HG03342 (cell line): ENCODE measurements at regions not wholly inside any gene's neighbourhood (a gene's known extent, or its start where the extent isn't known, plus 50 kb on each side); places are given as distances from the start of the nearest gene placed in this dataset.

Source experiments
- ATAC-seq: cut with Tn5 transposase; IDR thresholded peaks from one replicate; pipeline ENCODE4 v1.9.1; 2021; ENCODE audit warnings: mild to moderate bottlenecking, moderate library complexity; ENCODE audit not compliant: unreplicated experiment

- no peak for ATAC-seq
These were observed 57.2 kb upstream of the PRDM11 start for GRCh38 chr11:45089251-45089650.

GRCh38 chr11:45089676-45090499, 56.6 kb upstream of the PRDM11 start:
- no peak for ATAC-seq

GRCh38 chr11:45090607-45091006, 55.8 kb upstream of the PRDM11 start:
- ATAC-seq, result no peak

- no peak for ATAC-seq
These were observed 54.7 kb upstream of the PRDM11 start for GRCh38 chr11:45091563-45092403.

- no peak for ATAC-seq
These were observed 54.0 kb upstream of the PRDM11 start for GRCh38 chr11:45092404-45092785.

- no peak for ATAC-seq
These were observed 53.3 kb upstream of the PRDM11 start for GRCh38 chr11:45092901-45093760.

GRCh38 chr11:45093761-45094455, 52.5 kb upstream of the PRDM11 start:
- ATAC-seq, result no peak

GRCh38 chr11:45094958-45095690, 51.3 kb upstream of the PRDM11 start:
- no peak for ATAC-seq

- ATAC-seq, result no peak
These were observed 50.8 kb upstream of the PRDM11 start for GRCh38 chr11:45095691-45096010.

GRCh38 chr11:45096636-45097035, 49.8 kb upstream of the PRDM11 start:
- ATAC-seq, result no peak
